IMR-90 (cell line): ENCODE measurements at regions not wholly inside any gene's neighbourhood (a gene's known extent, or its start where the extent isn't known, plus 50 kb on each side); places are given as distances from the start of the nearest gene placed in this dataset.

Experiments
- BHLHE40 ChIP-seq: fragments of 150-350 bp; IDR thresholded peaks from 2 replicates; pipeline ENCODE4 v1.6.1; 2016; ENCODE audit warnings: mild to moderate bottlenecking, low read depth, low read length
- CEBPB ChIP-seq: IDR thresholded peaks from 2 replicates; pipeline ENCODE4 v1.6.1; 2012; ENCODE audit warnings: low read depth, low read length, improper control_type of control experiment
- CHD1 ChIP-seq: IDR thresholded peaks from 2 replicates; pipeline ENCODE4 v1.6.1; 2012; ENCODE audit warnings: low read depth, low read length, improper control_type of control experiment
- FOS ChIP-seq: fragments of 150-350 bp; IDR thresholded peaks from 2 replicates; pipeline ENCODE4 v1.6.1; 2016; ENCODE audit warnings: low read depth, low read length
- MAFK ChIP-seq: IDR thresholded peaks from 2 replicates; pipeline ENCODE4 v1.6.1; 2012; ENCODE audit warnings: low read depth, low read length, improper control_type of control experiment
- MAZ ChIP-seq: IDR thresholded peaks from 2 replicates; pipeline ENCODE4 v1.6.1; 2012; ENCODE audit warnings: low read depth, mild to moderate bottlenecking, low read length, improper control_type of control experiment, moderate library complexity, borderline replicate concordance
- MXI1 ChIP-seq: IDR thresholded peaks from 2 replicates; pipeline ENCODE4 v1.6.1; 2012; ENCODE audit warnings: low read depth, mild to moderate bottlenecking, low read length, moderate library complexity, borderline replicate concordance
- NFE2L2 ChIP-seq: fragments of 150-350 bp; IDR thresholded peaks from 2 replicates; pipeline ENCODE4 v1.6.1; 2016; ENCODE audit warnings: low read depth, mild to moderate bottlenecking, low read length
- POLR2A ChIP-seq: IDR thresholded peaks from 2 replicates; pipeline ENCODE4 v1.6.1; 2012; ENCODE audit warnings: mild to moderate bottlenecking, low read depth, low read length
- RAD21 ChIP-seq: IDR thresholded peaks from 2 replicates; pipeline ENCODE4 v1.6.1; 2012; ENCODE audit warnings: low read length, improper control_type of control experiment
- SMC3 ChIP-seq: fragments of 150-350 bp; IDR thresholded peaks from 2 replicates; pipeline ENCODE4 v1.6.1; 2016; ENCODE audit warnings: low read depth, mild to moderate bottlenecking, antibody characterized with exemption, low read length, moderate library complexity
- TF ChIP-seq, protein P1 (sequence below): conservative IDR thresholded peaks from 2 replicates; pipeline ENCODE4 v1.5.1; 2012; ENCODE audit warnings: mild to moderate bottlenecking, low read depth, low read length, improper control_type of control experiment
- TF ChIP-seq, protein P2 (sequence below): fragments of 150-350 bp; IDR thresholded peaks from 2 replicates; pipeline ENCODE4 v1.6.1; 2017; ENCODE audit warnings: mild to moderate bottlenecking, antibody characterized with exemption, low read length, low read depth

DNA sequence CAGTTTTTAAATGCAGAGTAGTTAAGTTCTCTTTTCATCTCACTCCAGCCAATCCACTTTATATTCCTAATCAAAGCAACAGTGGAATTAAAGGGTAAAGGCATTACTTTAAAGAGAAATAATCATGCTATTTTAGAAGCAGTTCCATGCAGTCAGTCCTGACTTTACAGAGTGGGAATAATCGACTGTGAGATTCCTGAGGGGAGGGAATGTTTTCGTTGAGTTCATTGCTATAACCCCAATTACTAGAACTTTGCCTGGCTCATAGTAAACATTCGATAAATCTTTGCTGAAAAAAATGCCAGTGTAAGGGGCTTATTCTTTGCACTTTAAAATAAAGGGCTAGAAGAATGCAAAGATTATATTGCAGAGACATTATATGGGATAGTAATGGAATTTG, 127.2 kb upstream of the ASTN2 start:
- TF ChIP-seq, protein P1, sequence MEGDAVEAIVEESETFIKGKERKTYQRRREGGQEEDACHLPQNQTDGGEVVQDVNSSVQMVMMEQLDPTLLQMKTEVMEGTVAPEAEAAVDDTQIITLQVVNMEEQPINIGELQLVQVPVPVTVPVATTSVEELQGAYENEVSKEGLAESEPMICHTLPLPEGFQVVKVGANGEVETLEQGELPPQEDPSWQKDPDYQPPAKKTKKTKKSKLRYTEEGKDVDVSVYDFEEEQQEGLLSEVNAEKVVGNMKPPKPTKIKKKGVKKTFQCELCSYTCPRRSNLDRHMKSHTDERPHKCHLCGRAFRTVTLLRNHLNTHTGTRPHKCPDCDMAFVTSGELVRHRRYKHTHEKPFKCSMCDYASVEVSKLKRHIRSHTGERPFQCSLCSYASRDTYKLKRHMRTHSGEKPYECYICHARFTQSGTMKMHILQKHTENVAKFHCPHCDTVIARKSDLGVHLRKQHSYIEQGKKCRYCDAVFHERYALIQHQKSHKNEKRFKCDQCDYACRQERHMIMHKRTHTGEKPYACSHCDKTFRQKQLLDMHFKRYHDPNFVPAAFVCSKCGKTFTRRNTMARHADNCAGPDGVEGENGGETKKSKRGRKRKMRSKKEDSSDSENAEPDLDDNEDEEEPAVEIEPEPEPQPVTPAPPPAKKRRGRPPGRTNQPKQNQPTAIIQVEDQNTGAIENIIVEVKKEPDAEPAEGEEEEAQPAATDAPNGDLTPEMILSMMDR, result no peak
- no peak for TF ChIP-seq BHLHE40
- no peak for TF ChIP-seq RAD21
- no peak for TF ChIP-seq POLR2A
- no peak for TF ChIP-seq MAZ
- TF ChIP-seq, protein P2, sequence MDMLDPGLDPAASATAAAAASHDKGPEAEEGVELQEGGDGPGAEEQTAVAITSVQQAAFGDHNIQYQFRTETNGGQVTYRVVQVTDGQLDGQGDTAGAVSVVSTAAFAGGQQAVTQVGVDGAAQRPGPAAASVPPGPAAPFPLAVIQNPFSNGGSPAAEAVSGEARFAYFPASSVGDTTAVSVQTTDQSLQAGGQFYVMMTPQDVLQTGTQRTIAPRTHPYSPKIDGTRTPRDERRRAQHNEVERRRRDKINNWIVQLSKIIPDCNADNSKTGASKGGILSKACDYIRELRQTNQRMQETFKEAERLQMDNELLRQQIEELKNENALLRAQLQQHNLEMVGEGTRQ, result no peak
- TF ChIP-seq FOS, result no peak
- TF ChIP-seq MXI1, result no peak
- no peak for TF ChIP-seq SMC3
- no peak for TF ChIP-seq CEBPB
- no peak for TF ChIP-seq NFE2L2
- TF ChIP-seq MAFK, result no peak
- no peak for TF ChIP-seq CHD1
